IMR-90 (cell line): ENCODE measurements at regions not wholly inside any gene's neighbourhood (a gene's known extent, or its start where the extent isn't known, plus 50 kb on each side); places are given as distances from the start of the nearest gene placed in this dataset.

Experiments used
- ATAC-seq: fragments of 200-7000 bp; cut with Tn5 transposase; 2 replicates; pipeline ENCODE4 v1.9.1; 2020; ENCODE audit warnings: low read depth, mild to moderate bottlenecking, moderate library complexity
- BruUV-seq: library from RNA; stranded (reverse); fragments of 400-500 nt; replicated peaks from 2 replicates; lab custom pipeline; 2021; lab: Mats Ljungman, UMichigan
- CTCF ChIA-PET: fragments of 300-600 bp; formaldehyde crosslinking; extraction: SDS; loops from one replicate; lab custom pipeline; 2021; ENCODE audit warnings: antibody characterized with exemption; lab: Yijun Ruan, JAX
- POLR2A ChIA-PET: fragments of 300-600 bp; sonication (Branson Sonifier 250); formaldehyde crosslinking; loops from one replicate; lab custom pipeline; 2022; ENCODE audit warnings: antibody characterized with exemption; ENCODE audit not compliant: unreplicated experiment; lab: Charles Lee
- DNase-seq: peaks from one replicate; pipeline ENCODE4 v3.0.0; 2013
- H2AFZ ChIP-seq: replicated peaks from 2 replicates; pipeline ENCODE3; 2013; ENCODE audit warnings: low read length, mild to moderate bottlenecking; ENCODE audit not compliant: poor library complexity
- H2AK5ac ChIP-seq: 2 replicates; pipeline ENCODE4 v1.6.1; 2013; ENCODE audit warnings: low read depth, low read length, inconsistent platforms
- H2AK9ac ChIP-seq: replicated peaks from 2 replicates; pipeline ENCODE3; 2013; ENCODE audit warnings: mild to moderate bottlenecking, low read depth, low read length, moderate library complexity; ENCODE audit not compliant: poor library complexity
- H2BK120ac ChIP-seq: 2 replicates; pipeline ENCODE4 v1.6.1; 2013; ENCODE audit warnings: low read depth, low read length, inconsistent platforms
- H2BK15ac ChIP-seq: 3 replicates; pipeline ENCODE4 v1.6.1; 2013; ENCODE audit warnings: low read depth, low read length, inconsistent platforms
- H2BK20ac ChIP-seq: 2 replicates; pipeline ENCODE4 v1.6.1; 2013; ENCODE audit warnings: low read depth, mild to moderate bottlenecking, inconsistent platforms, low read length, moderate library complexity
- H2BK5ac ChIP-seq: 2 replicates; pipeline ENCODE4 v1.6.1; 2013; ENCODE audit warnings: mild to moderate bottlenecking, low read depth, low read length, inconsistent platforms; ENCODE audit not compliant: poor library complexity, severe bottlenecking
- H3K14ac ChIP-seq: replicated peaks from 2 replicates; pipeline ENCODE4 v1.6.1; 2013; ENCODE audit warnings: low read depth, low read length, inconsistent platforms
- H3K18ac ChIP-seq: 2 replicates; pipeline ENCODE4 v1.6.1; 2013; ENCODE audit warnings: low read depth, low read length, control low read depth
- H3K23ac ChIP-seq: 2 replicates; pipeline ENCODE4 v1.6.1; 2013; ENCODE audit warnings: low read depth, low read length, inconsistent platforms
- H3K27ac ChIP-seq: 2 replicates; pipeline ENCODE4 v1.5.1; 2013; ENCODE audit warnings: mild to moderate bottlenecking, control low read depth, low read length; ENCODE audit not compliant: insufficient read depth
- H3K27me3 ChIP-seq: 2 replicates; pipeline ENCODE4 v1.6.1; 2013; ENCODE audit warnings: low read length; ENCODE audit not compliant: control insufficient read depth, insufficient read depth
- H3K36me3 ChIP-seq: 2 replicates; pipeline ENCODE4 v1.6.1; 2013; ENCODE audit warnings: low read length, mixed read lengths; ENCODE audit not compliant: control insufficient read depth, insufficient read depth
- H3K4ac ChIP-seq: 2 replicates; pipeline ENCODE4 v1.6.1; 2013; ENCODE audit warnings: low read depth, low read length, inconsistent platforms
- H3K4me1 ChIP-seq: 2 replicates; pipeline ENCODE4 v1.6.1; 2013; ENCODE audit warnings: low read length, mixed read lengths; ENCODE audit not compliant: control insufficient read depth, insufficient read depth
- H3K4me2 ChIP-seq: 2 replicates; pipeline ENCODE4 v1.6.1; 2013; ENCODE audit warnings: low read depth, mild to moderate bottlenecking, control low read depth, low read length, moderate library complexity
- H3K4me3 ChIP-seq: 2 replicates; pipeline ENCODE4 v1.5.1; 2013; ENCODE audit warnings: low read depth, mild to moderate bottlenecking, control low read depth, low read length, moderate library complexity; ENCODE audit not compliant: insufficient read depth
- H3K56ac ChIP-seq: 2 replicates; pipeline ENCODE4 v1.6.1; 2013; ENCODE audit warnings: low read length, inconsistent platforms; ENCODE audit not compliant: insufficient read depth; ENCODE audit errors: extremely low read depth
- H3K79me1 ChIP-seq, 2 experiments: 2 replicates each; pipeline ENCODE4 v1.6.1; 2013; ENCODE audit warnings: low read length in 2 of 2, inconsistent platforms in 1 of 2, low read depth in 1 of 2
- H3K9ac ChIP-seq: 2 replicates; pipeline ENCODE4 v1.6.1; 2013; ENCODE audit warnings: low read depth, low read length, control low read depth
- H3K9me1 ChIP-seq: 2 replicates; pipeline ENCODE4 v1.6.1; 2013; ENCODE audit warnings: low read length, inconsistent platforms; ENCODE audit not compliant: insufficient read depth
- H3K9me3 ChIP-seq: 2 replicates; pipeline ENCODE4 v1.6.1; 2013; ENCODE audit warnings: low read length; ENCODE audit not compliant: control insufficient read depth, insufficient read depth
- H4K20me1 ChIP-seq: 2 replicates; pipeline ENCODE4 v1.6.1; 2013; ENCODE audit warnings: low read length, inconsistent platforms; ENCODE audit not compliant: insufficient read depth
- H4K5ac ChIP-seq: 2 replicates; pipeline ENCODE4 v1.6.1; 2013; ENCODE audit warnings: mild to moderate bottlenecking, low read depth, low read length, control low read depth
- H4K8ac ChIP-seq, 2 experiments: 2 replicates each; pipeline ENCODE4 v1.6.1; 2013; ENCODE audit warnings: low read depth in 2 of 2, low read length in 2 of 2, control low read depth in 1 of 2, inconsistent platforms in 1 of 2
- H4K91ac ChIP-seq: 2 replicates; pipeline ENCODE4 v1.6.1; 2013; ENCODE audit warnings: low read depth, low read length, inconsistent platforms; ENCODE audit not compliant: insufficient read depth
- CHD1 ChIP-seq: IDR thresholded peaks from 2 replicates; pipeline ENCODE4 v1.6.1; 2012; ENCODE audit warnings: low read depth, low read length, improper control_type of control experiment
- CTCF ChIP-seq: conservative IDR thresholded peaks from 2 replicates; pipeline ENCODE4 v1.5.1; 2012; ENCODE audit warnings: mild to moderate bottlenecking, low read depth, low read length, improper control_type of control experiment
- MAFK ChIP-seq: IDR thresholded peaks from 2 replicates; pipeline ENCODE4 v1.6.1; 2012; ENCODE audit warnings: low read depth, low read length, improper control_type of control experiment
- NFE2L2 ChIP-seq: fragments of 150-350 bp; IDR thresholded peaks from 2 replicates; pipeline ENCODE4 v1.6.1; 2016; ENCODE audit warnings: low read depth, mild to moderate bottlenecking, low read length
- RAD21 ChIP-seq: IDR thresholded peaks from 2 replicates; pipeline ENCODE4 v1.6.1; 2012; ENCODE audit warnings: low read length, improper control_type of control experiment
- RCOR1 ChIP-seq: IDR thresholded peaks from 2 replicates; pipeline ENCODE4 v1.6.1; 2012; ENCODE audit warnings: mild to moderate bottlenecking, low read length, improper control_type of control experiment; ENCODE audit not compliant: insufficient replicate concordance
- RFX5 ChIP-seq: IDR thresholded peaks from 2 replicates; pipeline ENCODE4 v1.8.0; 2012; ENCODE audit warnings: low read depth, mild to moderate bottlenecking, low read length, moderate library complexity
- USF2 ChIP-seq: fragments of 150-350 bp; IDR thresholded peaks from 2 replicates; pipeline ENCODE4 v1.6.1; 2017; ENCODE audit warnings: mild to moderate bottlenecking, antibody characterized with exemption, low read length, low read depth
- WGBS, 2 experiments: methylation state at CpG; one replicate each; pipeline versions ENCODE4 v1.1.5 to v1.1.7; 2013; ENCODE audit warnings: missing lambda C conversion rate in 2 of 2; ENCODE audit not compliant: insufficient read length in 1 of 2; ENCODE audit errors: extremely low coverage in 2 of 2; 5-methylcytosine and 5-hydroxymethylcytosine counted together
- dilution Hi-C: fragments of 300-500 bp; cut with HindIII; formaldehyde crosslinking; loops from one replicate; pipeline ENCODE4 v1.14.3; 2018; ENCODE audit warnings: low sequenced_read_pairs; ENCODE audit not compliant: unreplicated experiment
- in situ Hi-C: fragments of 300-500 bp; cut with MboI; formaldehyde crosslinking; loops from 3 replicates; pipeline ENCODE4 v1.14.3; 2019; ENCODE audit warnings: low sequenced_read_pairs, inconsistent platforms, mixed read lengths
- intact Hi-C: fragments of 100-400 bp; cut with micrococcal nuclease; formaldehyde crosslinking; loops from 2 replicates; pipeline ENCODE4 v1.10.0; 2022

GRCh38 chr16:35651841-35652240 lies 2192.4 kb downstream of the TP53TG3F start:
- ATAC-seq (no peak), DNase-seq (no peak)
- H3K14ac ChIP-seq = no peak overlapping the region
- dilution Hi-C loops = no loop called here
- no peak overlapping the region for H3K9ac ChIP-seq
- no peak overlapping the region for H2AK9ac ChIP-seq
- intact Hi-C loops = no loop called here
- no peak overlapping the region for H3K27ac ChIP-seq
- in situ Hi-C loops = no loop called here
- CTCF ChIA-PET = no interaction called here
- no peaks in the 10 kb centered on the region for H3K9me1 ChIP-seq
- H4K91ac ChIP-seq = no peak overlapping the region
- H3K36me3 ChIP-seq = no peaks in the 10 kb centered on the region
- no peak overlapping the region for H3K4me3 ChIP-seq
- no peak overlapping the region for H2BK15ac ChIP-seq
- no peak overlapping the region for H3K18ac ChIP-seq
- no peak overlapping the region for H3K23ac ChIP-seq
- TF ChIP-seq RCOR1 = no peak
- TF ChIP-seq RAD21 = no peak
- TF ChIP-seq NFE2L2 = no peak
- no peak for TF ChIP-seq CHD1
- TF ChIP-seq MAFK = no peak
- no peak for TF ChIP-seq RFX5
- TF ChIP-seq USF2 = no peak
- no peak for TF ChIP-seq CTCF
- H2BK20ac ChIP-seq = no peak overlapping the region
- H3K56ac ChIP-seq = no peak overlapping the region
- H3K4ac ChIP-seq = no peak overlapping the region
- no peaks in the 10 kb centered on the region for H4K20me1 ChIP-seq
- BruUV-seq = no TSS peak
- H3K4me1 ChIP-seq = no peaks in the 10 kb centered on the region
- no peaks in the 10 kb centered on the region for H3K79me1 ChIP-seq
- H2BK5ac ChIP-seq = no peak overlapping the region
- no peak overlapping the region for H4K8ac ChIP-seq
- no peaks in the 10 kb centered on the region for H3K9me3 ChIP-seq
- no peak overlapping the region for H3K4me2 ChIP-seq
- H2AK5ac ChIP-seq = no peak overlapping the region
- no peaks in the 10 kb centered on the region for H3K27me3 ChIP-seq
- no peak overlapping the region for H2BK120ac ChIP-seq
- no peak overlapping the region for H2AFZ ChIP-seq
- WGBS, 2 experiments = no CpG with 5 or more reads among the region's 1 CpG
- POLR2A ChIA-PET = no interaction called here
- no peak overlapping the region for H4K5ac ChIP-seq
